ENCODE measurements at regions not wholly inside any gene's neighbourhood (a gene's known extent, or its start where the extent isn't known, plus 50 kb on each side); places are given as distances from the start of the nearest gene placed in this dataset.

DNA sequence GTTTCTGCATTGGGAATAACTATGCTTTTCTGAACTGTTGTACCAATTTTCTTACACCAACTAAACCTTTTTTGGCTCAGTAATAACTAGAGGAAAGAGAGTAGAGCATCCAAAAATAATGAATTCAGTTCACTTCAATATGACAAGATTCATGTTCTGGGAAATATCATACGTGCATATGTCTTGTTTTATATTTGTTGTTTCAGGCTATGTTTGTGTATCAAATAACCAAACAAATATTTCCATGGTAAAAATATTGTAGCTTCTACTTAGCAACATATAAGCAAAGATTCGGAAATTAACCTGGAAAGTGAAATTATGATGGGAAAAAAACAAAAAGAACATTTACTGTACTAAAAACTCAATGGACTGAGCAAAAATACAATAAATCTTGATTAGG, 503.2 kb downstream of the TMEM114 start:
- Histone ChIP-seq H3K9me3 (no peaks in the 10 kb centered on the region), H3K36me3 (no peaks in the 10 kb centered on the region), H3K27ac (no peak overlapping the region), H3K27me3 (no peaks in the 10 kb centered on the region), H3K4me1 (no peaks in the 10 kb centered on the region), H3K4me3 (no peak overlapping the region)
- no peak for DNase-seq (ENCODE audit: low spot score)
- TF ChIP-seq, protein P1, sequence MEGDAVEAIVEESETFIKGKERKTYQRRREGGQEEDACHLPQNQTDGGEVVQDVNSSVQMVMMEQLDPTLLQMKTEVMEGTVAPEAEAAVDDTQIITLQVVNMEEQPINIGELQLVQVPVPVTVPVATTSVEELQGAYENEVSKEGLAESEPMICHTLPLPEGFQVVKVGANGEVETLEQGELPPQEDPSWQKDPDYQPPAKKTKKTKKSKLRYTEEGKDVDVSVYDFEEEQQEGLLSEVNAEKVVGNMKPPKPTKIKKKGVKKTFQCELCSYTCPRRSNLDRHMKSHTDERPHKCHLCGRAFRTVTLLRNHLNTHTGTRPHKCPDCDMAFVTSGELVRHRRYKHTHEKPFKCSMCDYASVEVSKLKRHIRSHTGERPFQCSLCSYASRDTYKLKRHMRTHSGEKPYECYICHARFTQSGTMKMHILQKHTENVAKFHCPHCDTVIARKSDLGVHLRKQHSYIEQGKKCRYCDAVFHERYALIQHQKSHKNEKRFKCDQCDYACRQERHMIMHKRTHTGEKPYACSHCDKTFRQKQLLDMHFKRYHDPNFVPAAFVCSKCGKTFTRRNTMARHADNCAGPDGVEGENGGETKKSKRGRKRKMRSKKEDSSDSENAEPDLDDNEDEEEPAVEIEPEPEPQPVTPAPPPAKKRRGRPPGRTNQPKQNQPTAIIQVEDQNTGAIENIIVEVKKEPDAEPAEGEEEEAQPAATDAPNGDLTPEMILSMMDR (IDR thresholded peaks at IDR 0.05): no peak

DNA sequence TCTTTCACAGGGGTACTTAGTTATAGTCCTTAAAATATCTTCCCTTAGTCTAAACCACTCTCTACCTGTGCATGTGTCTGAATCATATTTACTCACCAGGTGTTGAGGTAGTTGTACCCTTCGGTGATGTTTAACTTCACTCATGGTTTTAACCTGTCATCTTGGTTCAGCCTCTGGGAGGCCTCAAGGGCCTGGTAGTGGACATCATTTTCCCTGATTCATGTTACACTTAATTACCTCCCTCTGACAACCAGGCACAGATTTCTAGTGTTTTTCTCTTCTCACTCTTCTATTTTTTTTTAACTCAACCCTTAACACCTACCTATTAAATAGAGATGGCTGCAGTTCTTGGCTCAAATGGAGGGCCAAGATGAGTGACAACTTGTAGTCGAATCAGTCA, 505.4 kb downstream of the TMEM114 start:
- Histone ChIP-seq H3K4me1 (no peaks in the 10 kb centered on the region), H3K9me3 (no peaks in the 10 kb centered on the region), H3K27ac (no peak overlapping the region), H3K4me3 (no peak overlapping the region), H3K36me3 (no peaks in the 10 kb centered on the region), H3K27me3 (no peaks in the 10 kb centered on the region)
- TF ChIP-seq, protein P1 (IDR thresholded peaks at IDR 0.05): no peak
- no peak for DNase-seq (ENCODE audit: low spot score)

DNA sequence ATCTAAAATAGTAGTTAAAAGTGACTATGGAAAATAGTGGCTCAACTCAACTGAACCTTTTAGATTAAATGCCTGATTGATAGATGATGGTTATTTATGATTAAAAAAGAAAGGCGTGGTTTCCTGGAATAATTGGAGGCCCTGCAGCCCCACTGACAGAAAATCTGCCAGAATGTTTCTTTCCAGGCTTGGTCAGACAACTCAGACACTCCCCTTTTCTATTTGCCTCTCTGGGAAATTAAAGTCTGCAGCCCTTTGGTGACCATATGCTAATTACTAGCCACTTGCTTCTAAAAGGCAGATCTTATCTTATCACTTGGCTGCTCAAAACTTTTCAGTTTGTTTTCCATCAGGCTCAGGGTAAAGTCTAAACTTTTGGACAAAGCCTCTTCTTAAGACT, 506.0 kb downstream of the TMEM114 start:
- DNase-seq (ENCODE audit: low spot score): no peak
- Histone ChIP-seq H3K36me3 (no peaks in the 10 kb centered on the region), H3K4me3 (no peak overlapping the region), H3K27ac (no peak overlapping the region), H3K4me1 (no peaks in the 10 kb centered on the region), H3K27me3 (no peaks in the 10 kb centered on the region), H3K9me3 (no peaks in the 10 kb centered on the region)
- TF ChIP-seq, protein P1 (IDR thresholded peaks at IDR 0.05): no peak

DNA sequence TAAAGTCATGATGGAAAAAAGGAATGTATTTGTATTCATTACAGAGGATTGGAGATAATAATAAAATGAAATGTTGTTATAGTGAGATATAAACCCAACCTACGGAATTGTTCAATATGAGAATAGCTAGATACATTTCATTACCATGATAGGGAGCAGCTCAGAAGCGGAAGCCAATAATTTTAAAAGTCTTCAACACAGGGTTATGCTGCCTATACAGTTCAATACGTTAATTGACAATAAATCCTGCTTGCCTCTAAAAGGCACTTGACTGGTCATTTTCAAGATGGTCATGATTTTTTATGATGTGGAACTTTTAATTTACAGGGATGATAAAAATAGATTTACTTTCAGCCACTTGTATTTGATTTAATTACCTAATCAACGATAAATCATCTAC, 506.8 kb downstream of the TMEM114 start:
- Histone ChIP-seq H3K27ac (no peak overlapping the region), H3K27me3 (no peaks in the 10 kb centered on the region), H3K9me3 (no peaks in the 10 kb centered on the region), H3K4me3 (no peak overlapping the region), H3K4me1 (no peaks in the 10 kb centered on the region), H3K36me3 (no peaks in the 10 kb centered on the region)
- TF ChIP-seq, protein P1 (IDR thresholded peaks at IDR 0.05): no peak
- no peak for DNase-seq (ENCODE audit: low spot score)

DNA sequence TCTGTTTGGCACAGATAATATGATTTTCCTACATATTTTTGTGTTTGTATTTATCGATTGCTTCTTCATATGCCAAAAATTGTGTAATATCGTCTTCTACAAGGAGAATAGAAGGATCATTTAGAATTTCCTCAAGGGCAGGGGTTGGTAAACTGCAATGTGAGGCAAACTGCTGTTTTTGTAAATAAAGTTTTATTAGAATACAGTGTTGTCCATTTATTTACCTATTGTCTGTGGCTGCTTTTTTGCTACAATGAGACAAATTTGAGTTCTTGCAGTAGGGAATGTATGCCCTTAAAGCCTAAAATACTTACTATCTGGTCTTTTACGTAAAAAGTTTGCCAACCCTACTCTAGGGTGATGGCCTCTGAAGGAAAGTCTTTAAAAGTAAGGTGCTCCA, 509.5 kb downstream of the TMEM114 start:
- Histone ChIP-seq H3K27ac (no peak overlapping the region), H3K27me3 (no peaks in the 10 kb centered on the region), H3K4me1 (no peaks in the 10 kb centered on the region), H3K9me3 (no peaks in the 10 kb centered on the region), H3K36me3 (no peaks in the 10 kb centered on the region), H3K4me3 (no peak overlapping the region)
- TF ChIP-seq, protein P1 (IDR thresholded peaks at IDR 0.05): no peak
- DNase-seq (ENCODE audit: low spot score): no peak

- H3K4me3 ChIP-seq: no peak overlapping the region
- TF ChIP-seq, protein P1 (IDR thresholded peaks at IDR 0.05): no peak
Measured at GRCh38 chr16:8075271-8075670, 515.0 kb downstream of the TMEM114 start.

More at GRCh38 chr16:8075271-8075670, 515.0 kb downstream of the TMEM114 start:
- Histone ChIP-seq H3K27ac (no peak overlapping the region), H3K27me3 (no peaks in the 10 kb centered on the region), H3K9me3 (no peaks in the 10 kb centered on the region), H3K36me3 (no peaks in the 10 kb centered on the region), H3K4me1 (no peaks in the 10 kb centered on the region)
- no peak for DNase-seq (ENCODE audit: low spot score)
